ENCODE measurements at regions not wholly inside any gene's neighbourhood (a gene's known extent, or its start where the extent isn't known, plus 50 kb on each side); places are given as distances from the start of the nearest gene placed in this dataset.

GRCh38 chr6:132063738-132064137 is 112.6 kb upstream of the CCN2 start:
- peak; percentile 66 for ATAC-seq
- peak overlapping the region; percentile 38 to 65 (median 42) for H3K27ac ChIP-seq
- H3K9me3 ChIP-seq, result no peaks in the 10 kb centered on the region
- no peaks in the 10 kb centered on the region for H3K36me3 ChIP-seq
- TF ChIP-seq POLR2A (IDR thresholded peaks at IDR 0.05) (no peak), EP300 (IDR thresholded peaks at IDR 0.05) (no peak), CTCF (IDR thresholded peaks at IDR 0.05) (no peak), POLR2AphosphoS5 (IDR thresholded peaks at IDR 0.05) (no peak)
- H3K4me3 ChIP-seq, result no peak overlapping the region
- no peaks in the 10 kb centered on the region for H3K27me3 ChIP-seq
- WGBS, 2 donors (ENCODE audit: low coverage in 1 of 2), result 31 to 47% methylated on average over 2 of the region's 2 CpGs
- H3K4me1 ChIP-seq, result peaks cover 0 to 21% (median 7%) of the 10 kb centered on the region in 3 donors

GRCh38 chr6:132063204-132063603 is 112.0 kb upstream of the CCN2 start:
- peaks cover 0 to 21% (median 7%) of the 10 kb centered on the region in 3 donors for H3K4me1 ChIP-seq
- no peak overlapping the region for H3K4me3 ChIP-seq
- no peaks in the 10 kb centered on the region for H3K27me3 ChIP-seq
- H3K9me3 ChIP-seq, result no peaks in the 10 kb centered on the region
- TF ChIP-seq EP300 (IDR thresholded peaks at IDR 0.05), result no peak
- no peak for TF ChIP-seq CTCF (IDR thresholded peaks at IDR 0.05)
- TF ChIP-seq POLR2A (IDR thresholded peaks at IDR 0.05), result no peak
- no peak for TF ChIP-seq POLR2AphosphoS5 (IDR thresholded peaks at IDR 0.05)
- H3K27ac ChIP-seq, result peak overlapping the region in 3 of 4 donors; percentile 38 to 65 (median 39)
- no peaks in the 10 kb centered on the region for H3K36me3 ChIP-seq
- WGBS, 2 donors (ENCODE audit: low coverage in 1 of 2), result 41 to 62% methylated on average over 5 of the region's 5 CpGs
- no peak for ATAC-seq

DNA sequence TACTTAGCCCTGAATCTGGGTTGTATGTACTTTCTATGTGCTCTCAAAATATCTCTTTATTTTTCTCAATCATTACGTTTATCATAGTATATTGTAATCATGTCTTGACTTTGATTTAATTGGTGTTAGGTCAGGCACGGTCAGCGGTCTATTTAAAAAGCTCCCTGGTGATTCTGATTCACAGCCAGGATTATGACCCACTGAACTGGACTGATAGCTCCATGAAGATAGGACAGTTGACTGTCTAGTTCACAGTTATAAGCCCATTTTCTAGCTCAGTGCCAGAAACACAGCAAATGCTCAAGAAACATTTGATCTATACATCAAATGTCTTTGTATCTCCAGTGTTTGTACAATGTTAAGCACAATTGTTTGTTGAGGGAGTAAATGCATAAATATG is 111.5 kb upstream of the CCN2 start:
- Histone ChIP-seq H3K4me1 (peaks cover 0 to 20% (median 7%) of the 10 kb centered on the region in 3 donors), H3K27me3 (no peaks in the 10 kb centered on the region), H3K9me3 (no peaks in the 10 kb centered on the region), H3K27ac (no peak overlapping the region), H3K4me3 (no peak overlapping the region), H3K36me3 (no peaks in the 10 kb centered on the region)
- 79% methylated on average over 3 of the region's 3 CpGs; no CpG with 5 or more reads in 1 of the 2 donors for WGBS, 2 donors (ENCODE audit: low coverage in 1 of 2)
- no peak for TF ChIP-seq POLR2AphosphoS5 (IDR thresholded peaks at IDR 0.05)
- no peak for TF ChIP-seq EP300 (IDR thresholded peaks at IDR 0.05)
- TF ChIP-seq POLR2A (IDR thresholded peaks at IDR 0.05), result no peak
- TF ChIP-seq CTCF (IDR thresholded peaks at IDR 0.05), result no peak
- no peak for ATAC-seq

GRCh38 chr6:132061381-132061780 is 110.2 kb upstream of the CCN2 start:
- H3K27ac ChIP-seq, result no peak overlapping the region
- no peak overlapping the region for H3K4me3 ChIP-seq
- ATAC-seq, result no peak
- WGBS, 2 donors (ENCODE audit: low coverage in 1 of 2), result 55 to 63% methylated on average over 1 of the region's 1 CpG
- no peaks in the 10 kb centered on the region for H3K27me3 ChIP-seq
- no peaks in the 10 kb centered on the region for H3K36me3 ChIP-seq
- TF ChIP-seq CTCF (IDR thresholded peaks at IDR 0.05) (no peak), POLR2AphosphoS5 (IDR thresholded peaks at IDR 0.05) (no peak), POLR2A (IDR thresholded peaks at IDR 0.05) (no peak), EP300 (IDR thresholded peaks at IDR 0.05) (no peak)
- peaks cover 0 to 15% (median 7%) of the 10 kb centered on the region in 3 donors for H3K4me1 ChIP-seq
- H3K9me3 ChIP-seq, result no peaks in the 10 kb centered on the region

DNA sequence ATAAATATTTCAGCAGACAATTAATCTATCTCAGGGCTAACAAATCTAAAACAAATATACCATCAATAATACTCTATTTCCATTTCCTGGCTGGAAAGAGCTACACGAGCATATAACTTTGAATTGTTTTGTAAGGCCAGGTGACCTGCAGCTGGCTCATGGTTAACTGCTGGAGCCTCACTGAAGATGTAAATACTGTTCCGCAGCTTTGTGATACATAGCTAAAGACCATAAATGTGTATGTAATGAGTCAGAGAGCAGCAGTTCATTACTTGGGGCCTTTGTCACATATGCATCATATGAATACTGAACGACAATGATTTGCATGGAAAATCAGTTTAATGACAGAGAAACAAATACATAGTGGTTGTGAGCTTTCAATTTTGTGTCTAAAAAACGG is 109.4 kb upstream of the CCN2 start:
- Histone ChIP-seq H3K4me3 (no peak overlapping the region), H3K4me1 (peaks cover 0 to 15% (median 7%) of the 10 kb centered on the region in 3 donors), H3K27me3 (no peaks in the 10 kb centered on the region), H3K36me3 (no peaks in the 10 kb centered on the region), H3K9me3 (no peaks in the 10 kb centered on the region), H3K27ac (no peak overlapping the region)
- WGBS, 2 donors (ENCODE audit: low coverage in 1 of 2), result 58 to 63% methylated on average over 3 to 4 of the region's 4 CpGs
- TF ChIP-seq POLR2A (IDR thresholded peaks at IDR 0.05) (no peak), POLR2AphosphoS5 (IDR thresholded peaks at IDR 0.05) (no peak), EP300 (IDR thresholded peaks at IDR 0.05) (no peak), CTCF (IDR thresholded peaks at IDR 0.05) (no peak)
- no peak for ATAC-seq

Measured in gastroesophageal sphincter (tissue), 4 donors.